ENCODE measurements at regions not wholly inside any gene's neighbourhood (a gene's known extent, or its start where the extent isn't known, plus 50 kb on each side); places are given as distances from the start of the nearest gene placed in this dataset.
A peak's percentile ranks its signal among the peaks of the same experiment; 100 is the strongest.

GRCh38 chr10:124240839-124241291 is 147.5 kb upstream of the CHST15 start:
- peaks cover 11% of the 10 kb centered on the region for H3F3A ChIP-seq (ENCODE audit: low read depth)
- no peak overlapping the region for H3K9ac ChIP-seq
- H2AFZ ChIP-seq (replicated peaks) = no peak overlapping the region
- no peaks in the 10 kb centered on the region for H3K79me2 ChIP-seq (ENCODE audit: low read depth)
- H3K4me2 ChIP-seq = peak overlapping the region; percentile 31
- H3K4me3 Mint-ChIP-seq = peak overlapping the region; percentile 31
- H3K9me3 ChIP-seq (ENCODE audit: low read depth) = no peaks in the 10 kb centered on the region
- H3K27ac ChIP-seq = peak overlapping the region; percentile 2
- H3K9me3 Mint-ChIP-seq = no peaks in the 10 kb centered on the region
- peak; percentile 74 for DNase-seq (ENCODE audit: low spot score)
- peaks cover 13% of the 10 kb centered on the region for H3K4me1 Mint-ChIP-seq
- peak overlapping the region; percentile 86 for H3K27ac Mint-ChIP-seq
- peaks cover 21% of the 10 kb centered on the region for H3K27me3 Mint-ChIP-seq (ENCODE audit: insufficient read depth, low read depth)
- H3K36me3 ChIP-seq = no peaks in the 10 kb centered on the region
- no peak overlapping the region for H3K4me3 ChIP-seq
- H3K4me1 ChIP-seq = peaks cover 9% of the 10 kb centered on the region
- TF ChIP-seq EZH2 (IDR thresholded peaks at IDR 0.05) = no peak
- TF ChIP-seq CTCF (IDR thresholded peaks at IDR 0.05) = no peak
- no peak for TF ChIP-seq EZH2phosphoT487 (IDR thresholded peaks at IDR 0.05)
- H3K36me3 Mint-ChIP-seq = no peaks in the 10 kb centered on the region
- no peaks in the 10 kb centered on the region for H4K20me1 ChIP-seq (ENCODE audit: low read depth)
- no peaks in the 10 kb centered on the region for H3K27me3 ChIP-seq

GRCh38 chr10:124239696-124240095 is 146.3 kb upstream of the CHST15 start:
- peak overlapping the region; percentile 44 for H3K27ac Mint-ChIP-seq
- Histone ChIP-seq H3K4me2 (no peak overlapping the region), H3F3A (ENCODE audit: low read depth) (peaks cover 11% of the 10 kb centered on the region), H3K36me3 (no peaks in the 10 kb centered on the region), H3K4me1 (peaks cover 9% of the 10 kb centered on the region), H3K9ac (no peak overlapping the region), H3K79me2 (ENCODE audit: low read depth) (no peaks in the 10 kb centered on the region), H2AFZ (replicated peaks) (no peak overlapping the region), H3K27ac (no peak overlapping the region), H3K9me3 (ENCODE audit: low read depth) (no peaks in the 10 kb centered on the region), H4K20me1 (ENCODE audit: low read depth) (no peaks in the 10 kb centered on the region), H3K4me3 (no peak overlapping the region), H3K27me3 (no peaks in the 10 kb centered on the region)
- peaks cover 13% of the 10 kb centered on the region for H3K4me1 Mint-ChIP-seq
- no peaks in the 10 kb centered on the region for H3K36me3 Mint-ChIP-seq
- H3K27me3 Mint-ChIP-seq (ENCODE audit: insufficient read depth, low read depth) = peaks cover 24% of the 10 kb centered on the region
- no peak for DNase-seq (ENCODE audit: low spot score)
- H3K9me3 Mint-ChIP-seq = no peaks in the 10 kb centered on the region
- TF ChIP-seq EZH2phosphoT487 (IDR thresholded peaks at IDR 0.05) = no peak
- TF ChIP-seq EZH2 (IDR thresholded peaks at IDR 0.05) = no peak
- TF ChIP-seq CTCF (IDR thresholded peaks at IDR 0.05) = no peak
- H3K4me3 Mint-ChIP-seq = peak overlapping the region; percentile 31

GRCh38 chr10:124239134-124239533 is 145.7 kb upstream of the CHST15 start:
- Mint-ChIP-seq H3K9me3 (no peaks in the 10 kb centered on the region), H3K4me1 (peaks cover 13% of the 10 kb centered on the region), H3K4me3 (no peak overlapping the region), H3K27me3 (ENCODE audit: insufficient read depth, low read depth) (peaks cover 24% of the 10 kb centered on the region), H3K27ac (no peak overlapping the region), H3K36me3 (no peaks in the 10 kb centered on the region)
- H3K9me3 ChIP-seq (ENCODE audit: low read depth) = no peaks in the 10 kb centered on the region
- no peaks in the 10 kb centered on the region for H3K79me2 ChIP-seq (ENCODE audit: low read depth)
- no peak overlapping the region for H3K27ac ChIP-seq
- TF ChIP-seq EZH2phosphoT487 (IDR thresholded peaks at IDR 0.05) (no peak), CTCF (IDR thresholded peaks at IDR 0.05) (no peak), EZH2 (IDR thresholded peaks at IDR 0.05) (no peak)
- no peak for DNase-seq (ENCODE audit: low spot score)
- no peak overlapping the region for H2AFZ ChIP-seq (replicated peaks)
- peaks cover 9% of the 10 kb centered on the region for H3K4me1 ChIP-seq
- peaks cover 11% of the 10 kb centered on the region for H3F3A ChIP-seq (ENCODE audit: low read depth)
- H3K9ac ChIP-seq = no peak overlapping the region
- H3K27me3 ChIP-seq = no peaks in the 10 kb centered on the region
- no peak overlapping the region for H3K4me3 ChIP-seq
- no peaks in the 10 kb centered on the region for H3K36me3 ChIP-seq
- H4K20me1 ChIP-seq (ENCODE audit: low read depth) = no peaks in the 10 kb centered on the region
- no peak overlapping the region for H3K4me2 ChIP-seq
